ENCODE measurements at regions not wholly inside any gene's neighbourhood (a gene's known extent, or its start where the extent isn't known, plus 50 kb on each side); places are given as distances from the start of the nearest gene placed in this dataset.

DNA sequence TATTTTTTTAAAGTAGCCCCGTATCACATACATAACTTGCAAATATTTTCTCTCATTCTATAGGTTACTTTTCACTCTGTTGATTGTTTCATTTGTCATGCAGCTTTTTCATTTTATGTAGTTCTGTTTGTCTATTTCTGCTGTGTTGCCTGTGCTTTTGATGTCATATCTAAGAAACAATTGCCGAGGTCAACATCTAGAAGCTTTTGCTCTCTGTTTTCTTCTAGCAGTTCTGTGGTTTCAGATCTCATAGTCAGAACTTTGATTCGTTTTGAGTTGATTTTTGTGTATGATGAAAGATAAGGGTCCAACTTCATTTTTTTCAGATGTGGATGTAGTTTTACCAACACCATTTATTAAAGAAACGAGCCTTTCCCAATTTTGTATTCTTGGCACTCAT is 79.5 kb downstream of the CD200 start:
- H3K4me1 ChIP-seq (ENCODE audit: control insufficient read depth, insufficient read depth, low read depth, low read length): no peaks in the 10 kb centered on the region
- H2AFZ ChIP-seq (ENCODE audit: low read depth, low read length): no peak overlapping the region
- no peaks in the 10 kb centered on the region for H3K27me3 ChIP-seq (ENCODE audit: control insufficient read depth in 1 of 2, insufficient read depth in 1 of 2, low read length in 2 of 2)
- H2BK120ac ChIP-seq (ENCODE audit: low read depth, low read length): no peak overlapping the region
- no peak overlapping the region for H3K23ac ChIP-seq (ENCODE audit: low read length in 2 of 2)
- H2BK5ac ChIP-seq (ENCODE audit: low read depth, low read length, poor library complexity, severe bottlenecking): no peak overlapping the region
- H3K4me2 ChIP-seq (ENCODE audit: low read length, poor library complexity, severe bottlenecking): no peak overlapping the region
- H2BK12ac ChIP-seq (ENCODE audit: low read length in 2 of 2): no peak overlapping the region
- no peak overlapping the region for H3K27ac ChIP-seq (ENCODE audit: low read length, poor library complexity, severe bottlenecking)
- peaks cover 0 to 3% of the 10 kb centered on the region in 2 experiments for H3K36me3 ChIP-seq (ENCODE audit: control insufficient read depth in 1 of 2, insufficient read depth in 2 of 2, low read depth in 1 of 2, low read length in 2 of 2)
- no peaks in the 10 kb centered on the region for H3K79me1 ChIP-seq (replicated peaks; ENCODE audit: low read length, poor library complexity, severe bottlenecking)
- no peak overlapping the region for H2AK5ac ChIP-seq (ENCODE audit: low read length, severe bottlenecking)
- no peak overlapping the region for H3K9ac ChIP-seq (ENCODE audit: low read length)
- H4K8ac ChIP-seq (ENCODE audit: low read length): no peak overlapping the region
- WGBS: 100% methylated on average over 2 of the region's 4 CpGs
- no peak overlapping the region for H3K4ac ChIP-seq (ENCODE audit: low read depth in 1 of 2, low read length in 2 of 2)
- no peak overlapping the region for H4K91ac ChIP-seq (ENCODE audit: low read length)
- H3K14ac ChIP-seq (ENCODE audit: low read length in 2 of 2): no peak overlapping the region
- no peaks in the 10 kb centered on the region for H3K9me3 ChIP-seq (ENCODE audit: control insufficient read depth, low read length)
- no peak overlapping the region for H3K4me3 ChIP-seq (ENCODE audit: insufficient read depth in 1 of 2, low read depth in 1 of 2, low read length in 2 of 2)
- no peak overlapping the region for H2BK15ac ChIP-seq (ENCODE audit: low read depth, poor library complexity, severe bottlenecking)
- DNase-seq: no peak
- no peak overlapping the region for H3K18ac ChIP-seq (ENCODE audit: low read depth in 1 of 2, low read length in 2 of 2)

DNA sequence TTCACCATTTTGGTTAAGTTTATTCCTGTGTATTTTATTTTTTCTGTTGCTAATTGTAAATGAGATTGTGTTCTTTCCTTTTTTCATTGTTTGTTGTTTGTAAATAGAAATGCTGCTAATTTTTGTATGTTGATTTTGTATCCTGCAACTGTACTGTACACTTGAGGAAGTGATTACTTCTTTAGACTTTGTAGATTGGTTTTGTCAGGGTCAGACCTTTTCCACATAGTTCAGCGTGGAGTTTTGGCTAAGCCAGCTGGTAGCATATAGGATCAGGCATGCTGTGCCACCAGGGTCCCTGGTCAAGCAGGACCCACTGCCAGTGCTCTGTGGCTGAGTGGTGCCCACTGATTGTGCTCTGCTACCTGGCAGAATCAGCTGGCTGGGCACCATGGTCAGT is 80.1 kb downstream of the CD200 start:
- H3K4ac ChIP-seq (ENCODE audit: low read depth in 1 of 2, low read length in 2 of 2): no peak overlapping the region
- no peaks in the 10 kb centered on the region for H3K9me3 ChIP-seq (ENCODE audit: control insufficient read depth, low read length)
- H2BK5ac ChIP-seq (ENCODE audit: low read depth, low read length, poor library complexity, severe bottlenecking): no peak overlapping the region
- peak overlapping the region; percentile 49 for H2AK5ac ChIP-seq (ENCODE audit: low read length, severe bottlenecking)
- no peaks in the 10 kb centered on the region for H3K79me1 ChIP-seq (replicated peaks; ENCODE audit: low read length, poor library complexity, severe bottlenecking)
- H3K23ac ChIP-seq (ENCODE audit: low read length in 2 of 2): no peak overlapping the region
- H3K9ac ChIP-seq (ENCODE audit: low read length): no peak overlapping the region
- H4K8ac ChIP-seq (ENCODE audit: low read length): no peak overlapping the region
- H2BK12ac ChIP-seq (ENCODE audit: low read length in 2 of 2): peak overlapping the region in 1 of 2 experiments; percentile 3
- H3K4me3 ChIP-seq (ENCODE audit: insufficient read depth in 1 of 2, low read depth in 1 of 2, low read length in 2 of 2): no peak overlapping the region
- H3K36me3 ChIP-seq (ENCODE audit: control insufficient read depth in 1 of 2, insufficient read depth in 2 of 2, low read depth in 1 of 2, low read length in 2 of 2): peaks cover 0 to 3% of the 10 kb centered on the region in 2 experiments
- H2BK15ac ChIP-seq (ENCODE audit: low read depth, poor library complexity, severe bottlenecking): no peak overlapping the region
- H4K91ac ChIP-seq (ENCODE audit: low read length): peak overlapping the region; percentile 78
- no peak for DNase-seq
- no peak overlapping the region for H3K4me2 ChIP-seq (ENCODE audit: low read length, poor library complexity, severe bottlenecking)
- no peak overlapping the region for H3K18ac ChIP-seq (ENCODE audit: low read depth in 1 of 2, low read length in 2 of 2)
- H3K27me3 ChIP-seq (ENCODE audit: control insufficient read depth in 1 of 2, insufficient read depth in 1 of 2, low read length in 2 of 2): no peaks in the 10 kb centered on the region
- H2BK120ac ChIP-seq (ENCODE audit: low read depth, low read length): no peak overlapping the region
- no peak overlapping the region for H2AFZ ChIP-seq (ENCODE audit: low read depth, low read length)
- no peak overlapping the region for H3K14ac ChIP-seq (ENCODE audit: low read length in 2 of 2)
- WGBS: 97% methylated on average over 1 of the region's 1 CpG
- H3K27ac ChIP-seq (ENCODE audit: low read length, poor library complexity, severe bottlenecking): no peak overlapping the region
- H3K4me1 ChIP-seq (ENCODE audit: control insufficient read depth, insufficient read depth, low read depth, low read length): no peaks in the 10 kb centered on the region

DNA sequence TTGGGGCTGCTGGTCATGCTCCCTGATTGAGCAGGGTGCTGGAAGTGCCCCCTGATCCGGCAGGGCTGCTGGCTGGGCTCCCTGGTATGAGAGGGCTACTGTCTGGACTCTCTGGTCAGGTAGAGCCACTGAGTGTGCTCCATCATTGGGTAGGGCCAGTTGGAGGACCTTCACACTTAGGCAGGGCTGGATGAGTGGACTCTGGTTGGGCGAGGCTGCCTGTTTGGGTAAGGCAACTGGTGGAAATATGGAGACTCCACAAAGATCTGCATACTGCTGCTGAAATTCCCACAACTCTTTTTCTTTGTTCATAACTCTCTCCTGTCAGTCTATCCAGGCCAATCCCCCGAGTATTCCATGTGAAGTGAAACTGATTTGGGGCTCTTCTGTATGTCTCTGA is 80.8 kb downstream of the CD200 start:
- no peak overlapping the region for H2BK5ac ChIP-seq (ENCODE audit: low read depth, low read length, poor library complexity, severe bottlenecking)
- no peak overlapping the region for H3K4ac ChIP-seq (ENCODE audit: low read depth in 1 of 2, low read length in 2 of 2)
- H3K27ac ChIP-seq (ENCODE audit: low read length, poor library complexity, severe bottlenecking): no peak overlapping the region
- H3K4me1 ChIP-seq (ENCODE audit: control insufficient read depth, insufficient read depth, low read depth, low read length): no peaks in the 10 kb centered on the region
- no peak overlapping the region for H2BK15ac ChIP-seq (ENCODE audit: low read depth, poor library complexity, severe bottlenecking)
- H2AK5ac ChIP-seq (ENCODE audit: low read length, severe bottlenecking): no peak overlapping the region
- no peak overlapping the region for H2AFZ ChIP-seq (ENCODE audit: low read depth, low read length)
- H3K14ac ChIP-seq (ENCODE audit: low read length in 2 of 2): no peak overlapping the region
- H3K9me3 ChIP-seq (ENCODE audit: control insufficient read depth, low read length): no peaks in the 10 kb centered on the region
- H3K36me3 ChIP-seq (ENCODE audit: control insufficient read depth in 1 of 2, insufficient read depth in 2 of 2, low read depth in 1 of 2, low read length in 2 of 2): peaks cover 0 to 3% of the 10 kb centered on the region in 2 experiments
- H2BK12ac ChIP-seq (ENCODE audit: low read length in 2 of 2): no peak overlapping the region
- no peak overlapping the region for H4K91ac ChIP-seq (ENCODE audit: low read length)
- WGBS: 88% methylated on average over 1 of the region's 3 CpGs
- H4K8ac ChIP-seq (ENCODE audit: low read length): no peak overlapping the region
- no peak overlapping the region for H3K4me2 ChIP-seq (ENCODE audit: low read length, poor library complexity, severe bottlenecking)
- H3K23ac ChIP-seq (ENCODE audit: low read length in 2 of 2): no peak overlapping the region
- no peak for DNase-seq
- no peak overlapping the region for H3K4me3 ChIP-seq (ENCODE audit: insufficient read depth in 1 of 2, low read depth in 1 of 2, low read length in 2 of 2)
- H2BK120ac ChIP-seq (ENCODE audit: low read depth, low read length): no peak overlapping the region
- no peaks in the 10 kb centered on the region for H3K27me3 ChIP-seq (ENCODE audit: control insufficient read depth in 1 of 2, insufficient read depth in 1 of 2, low read length in 2 of 2)
- H3K79me1 ChIP-seq (replicated peaks; ENCODE audit: low read length, poor library complexity, severe bottlenecking): no peaks in the 10 kb centered on the region
- no peak overlapping the region for H3K18ac ChIP-seq (ENCODE audit: low read depth in 1 of 2, low read length in 2 of 2)
- no peak overlapping the region for H3K9ac ChIP-seq (ENCODE audit: low read length)
